Suprapubic skin (tissue), 4 donors: ENCODE measurements at regions not wholly inside any gene's neighbourhood (a gene's known extent, or its start where the extent isn't known, plus 50 kb on each side); places are given as distances from the start of the nearest gene placed in this dataset.

Experiments used
- DNase-seq, 2 donors: peaks; one replicate each; pipeline ENCODE4 v3.0.0-alpha.2; 2019; ENCODE audit warnings: low spot score in 2 of 2
- H3K27ac ChIP-seq: fragments of 200-600 bp; sonication (generic); one replicate; pipeline ENCODE4 v1.5.1; 2019
- H3K27me3 ChIP-seq: fragments of 200-600 bp; sonication (generic); one replicate; pipeline ENCODE4 v1.5.1; 2019
- H3K36me3 ChIP-seq: fragments of 200-600 bp; sonication (generic); one replicate; pipeline ENCODE4 v1.5.1; 2019
- H3K4me1 ChIP-seq: fragments of 200-600 bp; sonication (generic); one replicate; pipeline ENCODE4 v1.5.1; 2019
- H3K4me3 ChIP-seq: fragments of 200-600 bp; sonication (generic); one replicate; pipeline ENCODE4 v1.5.1; 2019; ENCODE audit warnings: mild to moderate bottlenecking
- H3K9me3 ChIP-seq: fragments of 200-600 bp; sonication (generic); one replicate; pipeline ENCODE4 v1.5.1; 2019
- EP300 ChIP-seq: sonication (generic); formaldehyde crosslinking; IDR thresholded peaks from one replicate; pipeline ENCODE4 v1.6.1; 2017; ENCODE audit warnings: antibody characterized with exemption
- POLR2A ChIP-seq, 2 donors: fragments of 450-650 bp; IDR thresholded peaks; one replicate each; pipeline ENCODE4 v1.6.1; 2017; ENCODE audit warnings: antibody characterized with exemption in 2 of 2, mild to moderate bottlenecking in 2 of 2, moderate library complexity in 2 of 2
- POLR2AphosphoS5 ChIP-seq, 3 donors: sonication (generic); formaldehyde crosslinking; IDR thresholded peaks; one replicate each; pipeline ENCODE4 v1.6.1; 2017; ENCODE audit warnings: antibody characterized with exemption in 3 of 3
- WGBS: methylation state at CpG from one replicate; pipeline ENCODE4 v1.1.5; 2018; 5-methylcytosine and 5-hydroxymethylcytosine counted together
- TF ChIP-seq, protein P1 (sequence below), 2 donors: fragments of 200-600 bp in 1 of 2; fragments of 450-650 bp in 1 of 2; sonication (generic) in 1 of 2; IDR thresholded peaks; one replicate each; pipeline ENCODE4 v1.5.1; 2016 to 2019; ENCODE audit warnings: antibody characterized with exemption in 2 of 2, mild to moderate bottlenecking in 1 of 2, moderate library complexity in 1 of 2

- no peak for DNase-seq
- Histone ChIP-seq H3K27ac (no peak overlapping the region), H3K4me3 (no peak overlapping the region), H3K4me1 (no peaks in the 10 kb centered on the region), H3K27me3 (no peaks in the 10 kb centered on the region), H3K36me3 (no peaks in the 10 kb centered on the region), H3K9me3 (no peaks in the 10 kb centered on the region)
- TF ChIP-seq POLR2A (IDR thresholded peaks at IDR 0.05), result no peak
- TF ChIP-seq, protein P1, sequence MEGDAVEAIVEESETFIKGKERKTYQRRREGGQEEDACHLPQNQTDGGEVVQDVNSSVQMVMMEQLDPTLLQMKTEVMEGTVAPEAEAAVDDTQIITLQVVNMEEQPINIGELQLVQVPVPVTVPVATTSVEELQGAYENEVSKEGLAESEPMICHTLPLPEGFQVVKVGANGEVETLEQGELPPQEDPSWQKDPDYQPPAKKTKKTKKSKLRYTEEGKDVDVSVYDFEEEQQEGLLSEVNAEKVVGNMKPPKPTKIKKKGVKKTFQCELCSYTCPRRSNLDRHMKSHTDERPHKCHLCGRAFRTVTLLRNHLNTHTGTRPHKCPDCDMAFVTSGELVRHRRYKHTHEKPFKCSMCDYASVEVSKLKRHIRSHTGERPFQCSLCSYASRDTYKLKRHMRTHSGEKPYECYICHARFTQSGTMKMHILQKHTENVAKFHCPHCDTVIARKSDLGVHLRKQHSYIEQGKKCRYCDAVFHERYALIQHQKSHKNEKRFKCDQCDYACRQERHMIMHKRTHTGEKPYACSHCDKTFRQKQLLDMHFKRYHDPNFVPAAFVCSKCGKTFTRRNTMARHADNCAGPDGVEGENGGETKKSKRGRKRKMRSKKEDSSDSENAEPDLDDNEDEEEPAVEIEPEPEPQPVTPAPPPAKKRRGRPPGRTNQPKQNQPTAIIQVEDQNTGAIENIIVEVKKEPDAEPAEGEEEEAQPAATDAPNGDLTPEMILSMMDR (IDR thresholded peaks at IDR 0.05), result no peak
- TF ChIP-seq EP300, result no peak
- no peak for TF ChIP-seq POLR2AphosphoS5 (IDR thresholded peaks at IDR 0.05)
- 56% methylated on average over 9 of the region's 9 CpGs for WGBS
Observed at GRCh38 chr2:133817680-133818566, 249.7 kb upstream of the NCKAP5 start.

DNA sequence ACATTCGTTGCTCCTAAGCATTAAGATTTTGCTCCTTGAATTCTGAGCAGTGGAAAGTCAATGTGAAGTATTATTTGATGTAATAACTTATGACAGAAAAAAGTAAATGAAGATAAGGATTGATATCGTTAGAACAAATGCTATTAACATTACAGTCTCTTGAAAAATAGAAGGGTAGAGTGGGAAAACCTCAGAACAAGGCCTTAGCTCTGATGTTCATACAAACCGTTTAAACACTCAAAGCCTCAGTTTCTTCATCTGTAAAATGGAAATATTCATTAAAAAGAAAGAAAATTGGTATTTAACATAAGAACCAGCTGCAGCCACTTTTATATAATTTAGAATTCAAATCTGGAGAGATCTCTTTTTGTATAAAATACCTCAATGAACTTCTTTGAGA is 250.4 kb upstream of the NCKAP5 start:
- Histone ChIP-seq H3K4me3 (no peak overlapping the region), H3K27ac (no peak overlapping the region), H3K9me3 (no peaks in the 10 kb centered on the region), H3K4me1 (no peaks in the 10 kb centered on the region), H3K27me3 (no peaks in the 10 kb centered on the region), H3K36me3 (no peaks in the 10 kb centered on the region)
- WGBS, result 74% methylated on average over 3 of the region's 3 CpGs
- DNase-seq, result no peak
- TF ChIP-seq EP300 (no peak), POLR2AphosphoS5 (IDR thresholded peaks at IDR 0.05) (no peak), POLR2A (IDR thresholded peaks at IDR 0.05) (no peak)
- TF ChIP-seq, protein P1 (IDR thresholded peaks at IDR 0.05), result no peak

DNA sequence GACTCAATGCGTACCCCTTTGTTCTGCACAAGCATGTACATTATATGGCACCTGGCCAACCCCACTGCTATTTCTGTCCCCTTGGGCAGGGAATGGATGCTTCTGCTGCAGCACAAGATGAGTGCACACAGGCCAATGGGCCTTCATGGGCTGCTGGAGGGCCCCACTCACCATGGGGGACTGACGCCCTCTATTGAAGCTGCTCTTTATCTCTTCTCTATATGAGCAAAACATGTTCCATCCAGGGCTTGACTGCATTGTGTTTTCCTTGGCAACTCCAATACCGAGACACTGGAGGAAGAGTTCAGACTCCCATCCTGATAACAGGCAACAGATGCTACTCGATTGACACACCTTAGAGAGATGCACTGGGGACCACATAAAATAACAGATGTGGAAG is 251.6 kb upstream of the NCKAP5 start:
- H3K4me3 ChIP-seq, result no peak overlapping the region
- TF ChIP-seq POLR2AphosphoS5 (IDR thresholded peaks at IDR 0.05) (no peak), EP300 (no peak), POLR2A (IDR thresholded peaks at IDR 0.05) (no peak)
- TF ChIP-seq, protein P1 (IDR thresholded peaks at IDR 0.05), result no peak

DNA sequence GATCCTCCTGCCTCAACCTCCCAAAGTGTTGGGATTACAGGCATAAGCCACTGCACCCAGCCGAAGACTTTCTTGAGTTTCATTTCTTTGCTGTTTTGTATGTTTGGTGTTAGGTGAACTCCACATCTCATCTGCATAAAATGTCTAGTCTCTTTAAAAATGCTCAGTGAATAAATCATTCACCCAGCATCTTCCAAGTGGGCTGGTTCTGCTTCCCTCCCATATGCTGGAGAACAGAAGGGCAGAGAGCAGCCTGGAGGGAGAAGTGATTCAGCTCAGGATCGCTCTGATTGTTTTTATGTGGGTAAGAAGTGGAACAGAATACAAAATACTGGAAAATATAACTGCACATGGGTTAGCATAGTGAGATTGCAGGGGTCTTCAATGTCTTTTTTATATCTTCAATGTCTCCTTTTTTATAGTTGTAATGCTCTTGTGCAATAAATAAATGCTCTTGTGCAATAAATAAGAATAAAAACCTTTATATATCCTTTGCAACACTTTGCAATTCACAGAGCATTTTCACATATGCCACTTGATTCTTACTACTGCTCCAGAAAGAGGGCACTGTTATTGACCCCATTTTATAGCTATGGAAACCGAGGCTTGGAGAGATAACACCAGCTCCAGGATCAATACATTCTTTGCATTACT is 253.0 kb upstream of the NCKAP5 start:
- no peak overlapping the region for H3K27ac ChIP-seq
- H3K9me3 ChIP-seq, result no peaks in the 10 kb centered on the region
- DNase-seq, result no peak
- no peak overlapping the region for H3K4me3 ChIP-seq
- H3K36me3 ChIP-seq, result no peaks in the 10 kb centered on the region
- TF ChIP-seq POLR2AphosphoS5 (IDR thresholded peaks at IDR 0.05), result no peak
- no peak for TF ChIP-seq POLR2A (IDR thresholded peaks at IDR 0.05)
- TF ChIP-seq, protein P1 (IDR thresholded peaks at IDR 0.05), result no peak
- TF ChIP-seq EP300, result no peak
- peaks cover 3% of the 10 kb centered on the region for H3K27me3 ChIP-seq
- H3K4me1 ChIP-seq, result no peaks in the 10 kb centered on the region
- WGBS, result 64% methylated on average over 3 of the region's 3 CpGs

More for the DNA sequence above, 251.6 kb upstream of the NCKAP5 start:
- H3K36me3 ChIP-seq, result no peaks in the 10 kb centered on the region
- 91% methylated on average over 4 of the region's 4 CpGs for WGBS
- H3K9me3 ChIP-seq, result no peaks in the 10 kb centered on the region
- H3K27me3 ChIP-seq, result no peaks in the 10 kb centered on the region
- H3K27ac ChIP-seq, result no peak overlapping the region
- DNase-seq, result no peak
- no peaks in the 10 kb centered on the region for H3K4me1 ChIP-seq
